NB4 (cell line): ENCODE measurements at regions not wholly inside any gene's neighbourhood (a gene's known extent, or its start where the extent isn't known, plus 50 kb on each side); places are given as distances from the start of the nearest gene placed in this dataset.

ENCODE experiments used
- CTCF ChIP-seq: IDR thresholded peaks from one replicate; pipeline ENCODE4 v1.5.1; 2012; ENCODE audit warnings: low read depth, low read length
- MAX ChIP-seq: IDR thresholded peaks from 2 replicates; pipeline ENCODE4 v1.6.1; 2011; ENCODE audit warnings: low read depth, low read length
- MYC ChIP-seq: IDR thresholded peaks from 2 replicates; pipeline ENCODE4 v1.6.1; 2011; ENCODE audit warnings: low read depth, low read length
- POLR2A ChIP-seq: IDR thresholded peaks from 2 replicates; pipeline ENCODE4 v1.6.1; 2011; ENCODE audit warnings: mild to moderate bottlenecking; ENCODE audit not compliant: insufficient read length; ENCODE audit errors: extremely low read depth

DNA sequence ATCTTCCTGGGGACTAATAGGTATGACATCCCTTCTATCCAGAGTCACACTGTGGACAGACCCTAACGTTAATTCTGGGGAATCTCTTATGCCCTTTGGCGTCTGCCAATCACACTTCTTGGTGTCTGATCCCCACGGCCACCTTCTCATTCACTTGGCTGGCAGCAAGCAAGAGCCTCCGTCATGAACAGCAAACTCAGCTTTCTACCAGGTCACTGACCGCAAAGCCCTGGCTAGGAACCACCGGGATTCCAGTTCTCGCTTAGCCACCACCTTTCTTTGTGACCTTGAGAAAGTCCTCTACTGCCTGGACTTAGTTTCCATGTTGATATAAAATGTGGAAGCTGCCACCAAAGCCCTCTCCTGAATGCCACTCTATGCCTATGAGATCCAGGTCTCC, 67.7 kb upstream of the FCN1 start:
- TF ChIP-seq POLR2A = no peak
- TF ChIP-seq MAX = no peak
- no peak for TF ChIP-seq CTCF
- no peak for TF ChIP-seq MYC
